ENCODE measurements at regions not wholly inside any gene's neighbourhood (a gene's known extent, or its start where the extent isn't known, plus 50 kb on each side); places are given as distances from the start of the nearest gene placed in this dataset.
A peak's percentile ranks its signal among the peaks of the same experiment; 100 is the strongest.

DNA sequence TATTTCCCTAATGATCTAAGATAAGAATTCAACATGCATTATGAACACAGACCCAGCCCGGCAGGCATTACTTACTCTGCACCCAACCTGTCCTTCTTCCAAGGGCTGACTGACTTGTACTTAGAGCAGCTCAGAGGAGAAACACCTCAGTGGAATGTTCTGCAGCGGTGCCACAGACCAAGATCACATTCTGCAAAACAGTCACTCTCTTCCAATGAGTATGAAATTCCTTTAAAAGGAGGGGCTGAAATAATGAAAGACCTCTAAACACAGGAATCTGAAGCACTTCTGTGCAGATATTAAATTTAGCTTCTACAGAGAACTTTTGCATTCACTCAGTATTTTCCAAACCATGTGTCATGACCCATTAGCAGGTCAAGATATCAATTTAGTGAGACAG is 172.9 kb downstream of the ZDHHC21 start:
- H3K27me3 ChIP-seq, result no peaks in the 10 kb centered on the region
- no peaks in the 10 kb centered on the region for H3K4me1 ChIP-seq
- no peaks in the 10 kb centered on the region for H3K9me3 ChIP-seq
- 75 to 88% methylated on average over 2 of the region's 2 CpGs for WGBS, 2 donors
- no peak for DNase-seq
- no peak overlapping the region for H3K4me3 ChIP-seq
- H3K36me3 ChIP-seq, result no peaks in the 10 kb centered on the region
- no peak overlapping the region for H3K27ac ChIP-seq
- intact Hi-C loops (cut with DNase I), result no loop called here
- TF ChIP-seq CTCF (IDR thresholded peaks at IDR 0.05) (no peak), EP300 (IDR thresholded peaks at IDR 0.05) (no peak), POLR2A (IDR thresholded peaks at IDR 0.05) (no peak), POLR2AphosphoS5 (IDR thresholded peaks at IDR 0.05) (no peak)

GRCh38 chr9:14517154-14517906 is 175.9 kb downstream of the ZDHHC21 start:
- TF ChIP-seq EP300 (IDR thresholded peaks at IDR 0.05), result no peak
- no peak for TF ChIP-seq CTCF (IDR thresholded peaks at IDR 0.05)
- DNase-seq, result no peak
- Histone ChIP-seq H3K36me3 (no peaks in the 10 kb centered on the region), H3K4me3 (no peak overlapping the region), H3K27ac (no peak overlapping the region), H3K4me1 (no peaks in the 10 kb centered on the region), H3K9me3 (no peaks in the 10 kb centered on the region), H3K27me3 (no peaks in the 10 kb centered on the region)
- intact Hi-C loops (cut with DNase I), result no loop called here
- WGBS, 2 donors, result 81 to 91% methylated on average over 4 of the region's 4 CpGs

GRCh38 chr9:14516656-14517055 is 176.6 kb downstream of the ZDHHC21 start:
- intact Hi-C loops (cut with DNase I), result no loop called here
- 64 to 83% methylated on average over 2 of the region's 2 CpGs for WGBS, 2 donors
- H3K27me3 ChIP-seq, result no peaks in the 10 kb centered on the region
- H3K9me3 ChIP-seq, result no peaks in the 10 kb centered on the region
- no peaks in the 10 kb centered on the region for H3K36me3 ChIP-seq
- TF ChIP-seq CTCF (IDR thresholded peaks at IDR 0.05), result no peak
- no peak for TF ChIP-seq POLR2AphosphoS5 (IDR thresholded peaks at IDR 0.05)
- TF ChIP-seq POLR2A (IDR thresholded peaks at IDR 0.05), result no peak
- no peak for TF ChIP-seq EP300 (IDR thresholded peaks at IDR 0.05)
- H3K27ac ChIP-seq, result no peak overlapping the region
- no peak for DNase-seq
- no peak overlapping the region for H3K4me3 ChIP-seq
- no peaks in the 10 kb centered on the region for H3K4me1 ChIP-seq

DNA sequence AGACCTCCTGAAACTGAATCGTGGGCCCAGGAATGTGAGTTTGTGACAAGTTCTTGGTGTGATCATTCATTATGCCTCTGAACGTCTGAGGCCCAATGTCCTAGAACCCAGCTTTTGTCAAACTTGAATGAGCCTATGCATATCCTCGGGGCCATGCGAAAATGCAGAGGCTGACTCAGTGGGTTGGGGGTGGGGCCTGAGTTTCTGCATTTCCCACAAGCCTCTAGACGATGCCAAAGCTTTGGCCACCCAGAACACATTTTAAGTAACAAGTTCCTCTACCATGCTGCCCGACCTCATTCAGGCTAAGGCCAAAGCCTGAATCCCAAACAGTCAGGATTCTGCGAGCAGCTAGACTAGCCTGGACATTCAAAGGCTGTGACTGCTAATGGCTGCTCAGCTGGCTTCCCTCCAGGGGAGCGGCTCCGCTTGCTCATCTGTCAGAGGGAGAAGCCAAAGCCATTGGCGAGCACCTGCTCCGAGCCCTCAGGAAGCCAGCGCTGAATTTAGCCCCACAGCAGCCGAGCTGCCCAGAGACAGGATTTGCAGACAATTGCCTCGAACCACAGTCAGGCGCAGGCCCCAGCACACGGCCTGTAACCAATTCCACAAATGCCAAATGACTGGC is 177.5 kb downstream of the ZDHHC21 start:
- peak; percentile 77 for DNase-seq
- no peaks in the 10 kb centered on the region for H3K36me3 ChIP-seq
- WGBS, 2 donors, result 72 to 82% methylated on average over 16 of the region's 16 CpGs
- TF ChIP-seq EP300 (IDR thresholded peaks at IDR 0.05) (no peak), POLR2AphosphoS5 (IDR thresholded peaks at IDR 0.05) (no peak), POLR2A (IDR thresholded peaks at IDR 0.05) (no peak), CTCF (IDR thresholded peaks at IDR 0.05) (no peak)
- intact Hi-C loops (cut with DNase I), result no loop called here
- H3K4me1 ChIP-seq, result no peaks in the 10 kb centered on the region
- no peaks in the 10 kb centered on the region for H3K9me3 ChIP-seq
- H3K27ac ChIP-seq, result no peak overlapping the region
- H3K4me3 ChIP-seq, result no peak overlapping the region
- no peaks in the 10 kb centered on the region for H3K27me3 ChIP-seq
